Hematopoietic multipotent progenitor cell treated with erythropoietin and hydrocortisone succinate and interleukin-3 and kit ligand, for 17 days (in vitro differentiated cells): ENCODE measurements at regions not wholly inside any gene's neighbourhood (a gene's known extent, or its start where the extent isn't known, plus 50 kb on each side); places are given as distances from the start of the nearest gene placed in this dataset.
"Not testable (repeated sequence)": the region's sequence is repeated elsewhere in the genome, so short reads cannot be mapped to it uniquely, and the experiment has no call there.

Experiments
- DNase-seq: peaks from one replicate; pipeline ENCODE4 v3.0.0-alpha.2; 2015; ENCODE audit warnings: low spot score

DNA sequence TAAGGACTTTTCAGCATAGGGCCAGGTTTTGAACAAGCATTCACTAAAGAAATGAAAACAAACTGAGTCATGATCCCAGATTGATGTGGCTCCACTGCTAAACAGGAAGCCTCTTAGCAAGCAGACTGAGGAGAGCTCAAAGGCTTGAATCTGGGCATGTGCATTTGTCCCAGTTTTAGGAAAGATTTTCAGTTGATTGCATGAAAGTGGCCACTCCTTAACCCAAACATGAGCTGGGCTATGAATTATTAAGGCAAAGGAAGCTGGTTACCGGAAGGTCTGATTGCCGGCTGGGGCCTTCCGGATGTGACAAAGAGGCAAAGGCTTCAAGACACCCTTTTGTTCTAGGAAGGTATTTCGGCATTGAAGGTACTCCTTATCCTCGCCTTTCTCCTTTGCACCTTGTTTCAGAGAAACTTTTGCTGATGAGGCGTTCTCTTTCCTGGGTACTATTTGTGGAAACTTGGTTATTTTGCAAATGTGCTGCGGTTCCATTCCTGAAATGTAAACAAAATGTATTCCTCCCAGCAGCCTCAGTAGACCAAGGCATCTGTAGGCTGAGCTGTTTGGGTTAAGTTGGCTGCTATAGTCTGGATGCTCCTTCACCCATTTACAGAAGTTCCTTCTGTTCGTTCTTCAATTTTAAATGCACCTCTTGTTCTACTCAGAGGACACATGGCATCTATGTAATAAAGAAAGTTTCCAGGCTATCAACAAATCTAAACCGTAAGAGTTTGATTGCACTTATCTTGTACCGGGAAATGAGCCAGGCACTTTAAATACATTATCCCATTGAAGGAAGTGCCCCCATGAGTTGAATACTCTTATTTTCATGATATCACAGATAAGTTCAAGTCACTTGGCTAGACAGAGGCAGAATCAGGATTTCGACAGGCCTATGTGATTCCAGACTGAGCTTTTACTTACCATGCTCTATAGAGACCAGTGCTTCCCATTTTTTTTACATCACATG is 115.6 kb upstream of the METAP2 start:
- no peak for DNase-seq

DNA sequence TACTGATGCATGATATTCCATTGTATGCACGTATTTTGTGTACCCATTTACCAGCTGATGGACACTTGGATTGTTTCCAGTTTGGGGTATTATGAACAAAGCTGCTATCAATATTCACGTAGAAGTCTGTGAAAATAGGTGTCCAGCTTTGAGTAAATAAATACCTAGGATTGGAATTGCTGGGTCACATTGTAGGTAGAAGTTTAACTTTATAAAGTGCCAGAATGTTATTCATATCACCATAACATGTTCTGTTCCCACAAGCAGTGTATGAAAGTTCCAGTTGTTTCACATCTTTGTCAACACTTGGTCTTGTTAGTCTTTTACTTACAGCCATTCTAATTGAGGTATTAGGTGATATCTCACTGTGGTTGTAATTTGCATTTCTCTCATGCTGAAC is 108.0 kb upstream of the METAP2 start:
- DNase-seq, result no peak

DNA sequence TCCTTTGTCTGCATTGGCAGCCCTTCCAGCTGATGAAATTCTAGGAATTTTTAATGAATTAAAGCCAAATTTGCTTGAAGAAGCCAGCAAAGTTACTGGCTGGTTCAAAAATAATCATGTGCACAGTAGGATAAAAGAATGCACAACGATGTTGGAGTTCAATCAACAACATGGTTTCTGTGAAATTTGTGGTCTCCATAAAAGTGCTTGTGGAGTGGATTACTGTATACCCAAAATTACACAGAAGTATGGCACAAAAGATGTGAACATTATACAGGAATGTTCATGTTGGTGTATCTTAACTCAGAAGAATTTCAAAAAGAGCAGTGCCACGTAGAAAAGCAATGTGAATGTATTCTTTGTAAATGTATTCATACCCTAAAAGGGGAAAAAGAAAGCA is 105.0 kb upstream of the METAP2 start:
- no peak for DNase-seq

DNA sequence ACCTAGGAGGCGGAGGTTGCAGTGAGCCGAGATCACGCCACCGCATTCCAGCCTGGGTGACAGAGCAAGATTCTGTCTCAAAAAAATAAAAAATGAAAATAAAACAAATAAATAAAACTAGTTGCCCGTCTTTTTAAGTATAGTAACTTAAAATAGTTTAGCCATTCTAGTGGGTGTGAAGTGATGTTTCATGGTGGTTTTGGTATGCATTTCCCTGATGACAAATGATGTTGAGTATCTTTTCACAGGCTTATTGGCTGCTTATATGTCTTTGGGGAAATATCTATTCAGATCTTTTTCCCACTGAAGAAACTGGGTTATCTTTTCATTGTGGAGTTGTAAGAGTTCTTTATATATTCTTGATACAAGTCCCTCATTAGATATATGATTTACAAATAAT is 102.4 kb upstream of the METAP2 start:
- DNase-seq, result no peak

DNA sequence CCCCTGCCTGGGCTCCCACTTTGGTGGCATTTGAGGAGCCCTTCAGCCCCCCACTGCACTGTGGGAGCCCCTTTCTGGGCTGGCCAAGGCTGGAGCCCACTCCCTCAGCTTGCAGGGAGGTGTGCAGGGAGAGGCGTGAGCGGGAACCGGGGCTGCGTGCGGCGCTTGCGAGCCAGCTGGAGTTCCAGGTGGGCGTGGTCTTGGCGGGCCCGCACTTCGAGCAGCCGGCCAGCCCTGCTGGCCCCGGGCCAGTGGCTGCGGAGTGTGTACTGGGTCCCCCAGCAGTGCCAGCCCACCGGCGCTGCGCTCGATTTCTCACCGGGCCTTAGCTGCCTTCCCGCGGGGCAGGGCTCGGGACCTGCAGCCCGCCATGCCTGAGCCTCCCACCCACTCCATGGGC is 94.5 kb upstream of the METAP2 start:
- not testable (repeated sequence) for DNase-seq

DNA sequence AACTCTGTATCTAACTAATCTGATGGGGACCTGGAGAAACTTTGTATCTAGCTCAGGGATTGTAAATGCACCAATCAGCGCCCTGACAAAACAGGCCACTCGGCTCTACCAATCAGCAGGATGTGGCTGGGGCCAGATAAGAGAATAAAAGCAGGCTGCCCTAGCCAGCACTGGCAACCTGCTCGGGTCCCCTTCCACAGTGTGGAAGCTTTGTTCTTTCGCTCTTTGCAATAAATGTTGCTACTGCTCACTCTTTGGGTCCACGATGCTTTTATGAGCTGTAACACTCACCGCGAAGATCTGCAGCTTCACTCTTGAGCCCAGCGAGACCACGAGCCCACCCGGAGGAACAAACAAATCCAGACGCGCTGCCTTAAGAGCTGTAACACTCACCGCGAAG is 93.6 kb upstream of the METAP2 start:
- DNase-seq, result not testable (repeated sequence)

DNA sequence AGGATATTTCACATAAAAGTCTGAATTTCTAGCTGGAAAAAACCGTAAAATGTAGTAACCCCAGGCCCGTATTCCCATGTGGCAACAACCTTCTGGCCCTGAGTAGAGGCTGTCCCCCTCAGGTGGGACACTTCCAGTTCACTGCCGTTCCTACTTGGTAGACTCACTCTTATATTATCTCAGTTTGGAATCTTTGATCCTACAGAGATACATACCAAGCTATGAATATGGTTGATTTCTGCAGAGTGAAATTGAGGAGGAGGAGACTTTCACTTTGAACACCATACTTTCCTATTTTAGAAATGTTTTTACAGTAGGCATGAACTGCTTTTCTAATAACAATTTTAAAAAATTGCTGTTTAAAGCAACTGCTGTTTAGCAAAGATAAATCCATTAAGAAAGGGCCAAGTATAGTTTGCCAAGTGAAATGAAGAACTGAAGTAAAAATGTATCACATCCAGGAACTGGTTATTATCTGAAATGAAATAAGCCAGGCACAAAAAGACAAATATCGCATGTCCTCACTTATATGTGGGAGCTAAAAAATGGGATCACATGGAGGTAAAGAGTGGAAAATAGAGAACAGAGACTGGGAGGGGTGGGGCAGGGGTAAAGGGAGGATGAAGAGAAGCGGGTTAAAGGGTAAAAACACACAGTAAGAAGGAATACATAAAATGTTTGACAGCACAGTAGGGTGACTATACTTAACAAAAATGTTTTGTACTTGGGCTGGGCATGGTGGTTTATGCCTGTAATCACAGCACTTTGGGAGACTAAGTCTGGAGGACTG is 92.8 kb upstream of the METAP2 start:
- DNase-seq, result no peak

DNA sequence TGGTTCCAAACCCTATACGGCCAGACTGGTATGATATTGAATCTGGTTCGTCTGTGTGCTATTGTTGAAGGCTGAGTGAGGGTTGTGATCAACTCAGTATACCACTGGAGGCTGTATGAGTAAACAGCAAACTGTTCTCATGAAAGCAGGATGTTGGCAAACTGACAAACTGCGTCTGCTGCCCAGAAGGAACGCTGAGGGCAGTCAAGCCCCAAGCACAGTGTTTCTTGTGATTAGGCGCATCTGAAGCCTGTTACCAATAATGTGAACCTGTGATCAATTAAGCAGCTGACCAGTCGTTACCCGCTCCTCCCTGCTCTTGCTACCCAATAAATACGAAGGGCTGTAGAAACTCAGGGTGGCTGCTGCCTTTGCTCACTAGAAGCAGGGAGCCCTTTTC is 90.0 kb upstream of the METAP2 start:
- not testable (repeated sequence) for DNase-seq

DNA sequence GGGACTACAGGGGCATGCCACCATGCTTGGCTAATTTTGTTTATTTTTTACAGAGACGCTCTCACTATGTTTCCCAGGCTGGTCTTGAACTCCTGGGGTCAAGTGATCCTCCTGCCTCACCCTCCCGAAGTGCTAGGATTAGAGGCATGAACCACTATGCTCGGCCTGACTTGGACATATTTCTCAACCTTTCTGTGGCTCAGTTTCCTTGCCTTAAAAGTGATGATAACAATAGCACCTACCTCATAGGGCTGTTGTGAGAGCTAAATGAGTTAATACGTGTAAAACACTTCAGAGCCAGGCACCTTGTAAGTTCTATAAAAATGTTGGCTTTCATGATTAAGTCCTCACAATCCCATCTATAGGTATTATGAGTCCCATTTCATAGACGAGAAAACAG is 89.2 kb upstream of the METAP2 start:
- DNase-seq, result no peak

DNA sequence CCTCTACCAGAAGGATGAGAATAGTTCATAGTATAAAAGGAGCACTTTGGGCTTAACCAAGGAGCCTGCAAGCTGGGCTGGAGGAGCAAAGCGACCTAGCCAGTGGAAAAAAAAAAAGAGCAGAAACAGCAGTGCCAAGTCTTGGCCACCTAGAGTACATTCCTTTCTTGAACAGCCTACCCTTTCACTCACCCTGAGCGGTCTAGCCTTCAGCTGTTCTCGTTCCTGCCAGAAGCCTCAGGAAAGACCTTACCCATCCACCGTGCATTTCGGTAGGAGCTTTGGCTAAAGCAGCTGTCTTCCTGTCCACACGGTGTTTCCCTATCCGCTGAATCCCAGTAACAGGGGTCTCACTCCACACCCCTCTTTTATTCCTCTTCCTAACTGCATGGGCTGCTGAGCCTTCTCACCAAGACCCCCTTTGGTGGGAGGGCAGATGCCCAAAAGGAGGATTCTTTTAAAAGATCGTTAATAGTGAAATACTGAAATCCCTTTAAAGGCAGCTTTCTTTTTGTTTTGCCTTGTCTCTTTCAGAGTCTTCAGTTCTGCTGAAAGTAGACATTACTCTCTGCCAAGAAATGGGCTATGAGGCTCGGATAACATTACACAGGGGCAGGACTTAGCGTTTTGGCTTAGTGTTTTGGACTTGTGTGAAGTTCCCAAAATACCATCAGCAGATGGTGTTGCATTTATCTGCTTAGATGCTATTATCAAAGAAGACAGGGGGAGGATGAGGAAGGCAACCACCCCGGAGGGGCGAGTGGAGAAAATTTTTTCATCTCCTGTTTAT is 88.5 kb upstream of the METAP2 start:
- DNase-seq, result peak; percentile 31

DNA sequence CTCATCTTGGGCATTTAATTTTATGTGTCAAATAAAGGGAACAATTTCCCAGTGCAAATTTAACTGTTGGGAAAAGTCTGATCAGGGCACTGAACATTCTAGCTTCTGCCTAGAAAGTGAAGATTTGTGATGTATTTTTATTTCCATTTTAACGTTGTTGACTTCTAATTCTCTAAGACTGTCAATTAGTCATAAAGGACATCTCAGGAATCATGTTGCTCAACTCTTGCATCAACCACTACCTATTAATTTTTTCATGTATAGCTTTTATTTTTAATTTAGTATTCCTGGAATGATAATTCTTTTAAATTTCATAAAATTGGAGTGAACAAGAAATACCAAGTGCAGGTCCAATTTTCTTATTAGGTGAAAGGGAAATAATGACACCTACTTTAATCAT is 87.9 kb upstream of the METAP2 start:
- no peak for DNase-seq

DNA sequence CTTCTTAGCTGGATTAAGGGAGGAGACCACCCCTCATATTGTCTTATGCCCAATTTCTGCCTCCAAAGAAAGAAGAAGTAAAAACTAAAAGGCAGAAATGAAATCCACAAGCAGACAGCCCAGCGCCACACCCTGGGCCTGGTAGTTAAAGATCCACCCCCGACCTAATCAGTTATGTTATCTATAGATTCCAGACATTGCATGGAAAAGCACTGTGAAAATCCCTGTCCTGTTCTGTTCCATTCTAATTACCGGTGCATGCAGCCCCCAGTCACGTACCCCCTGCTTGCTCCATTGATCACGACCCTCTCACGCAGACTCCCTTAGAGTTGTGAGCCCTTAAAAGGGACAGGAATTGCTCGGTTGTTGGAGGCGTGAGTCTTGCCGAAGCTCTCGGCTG is 85.7 kb upstream of the METAP2 start:
- DNase-seq, result not testable (repeated sequence)

DNA sequence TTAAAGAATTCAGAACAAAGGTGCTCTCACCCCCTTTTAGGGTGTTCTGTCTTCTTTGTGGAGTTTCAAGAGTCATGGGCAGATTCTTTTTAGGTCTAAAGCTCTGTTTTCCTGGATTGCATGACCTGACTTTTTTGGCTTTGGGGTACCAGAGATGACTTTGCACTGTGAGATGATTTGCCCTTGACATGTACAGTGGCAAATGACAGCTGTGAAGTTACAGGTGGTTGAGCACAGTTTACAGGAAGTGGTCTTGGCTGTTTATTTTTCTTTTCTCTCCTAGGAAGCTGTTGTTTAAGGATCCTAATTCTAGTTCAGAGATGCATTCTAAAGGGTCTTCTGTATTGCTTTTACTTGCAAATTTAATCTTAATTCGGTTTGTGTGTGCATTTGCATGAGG is 83.8 kb upstream of the METAP2 start:
- no peak for DNase-seq

DNA sequence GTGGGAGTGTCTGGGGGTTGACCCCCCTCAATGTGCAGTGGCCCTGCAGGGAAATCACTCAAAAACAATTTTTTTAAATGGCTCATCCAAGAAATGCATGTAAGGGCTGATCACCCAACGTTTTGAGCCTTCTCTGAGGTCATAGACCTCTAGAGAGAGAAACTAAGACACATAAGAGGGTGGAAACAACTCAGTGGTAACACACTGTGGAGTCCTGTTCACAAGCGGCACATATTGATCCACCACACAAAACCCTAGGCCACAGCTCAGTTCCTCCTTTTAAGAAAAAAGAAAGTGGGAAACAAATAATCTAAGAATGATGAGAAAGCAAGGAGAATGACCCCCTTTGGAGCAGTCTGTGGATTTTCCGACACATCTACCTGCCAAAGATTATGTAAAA is 83.0 kb upstream of the METAP2 start:
- no peak for DNase-seq

DNA sequence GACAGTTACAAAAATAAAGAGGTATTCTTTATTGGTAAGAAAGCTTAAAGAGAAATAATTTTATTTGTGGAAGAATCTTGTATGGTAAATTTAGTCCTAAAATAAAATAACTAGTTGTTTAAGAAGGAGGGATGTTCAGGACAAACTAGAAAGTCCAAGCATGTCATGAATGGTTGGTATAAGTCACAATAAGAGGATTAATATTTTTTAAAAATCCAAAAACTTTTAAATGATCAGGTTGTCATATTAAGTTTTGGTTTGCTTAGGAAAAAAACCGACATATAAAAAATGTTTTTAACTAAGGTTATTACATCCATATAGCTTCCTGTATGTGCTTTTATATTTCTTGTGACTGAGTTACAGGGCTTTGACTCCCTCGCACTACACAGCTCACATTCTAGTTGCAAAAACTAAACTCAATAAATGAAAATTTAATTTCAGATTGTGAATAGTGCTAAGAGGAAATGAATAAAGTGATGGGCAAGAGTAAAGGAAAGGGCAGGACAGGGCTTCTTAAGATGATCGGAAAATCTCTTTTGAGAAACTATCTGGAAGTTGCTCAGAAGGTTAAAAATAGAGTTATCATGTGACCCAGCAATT is 80.7 kb upstream of the METAP2 start:
- no peak for DNase-seq

DNA sequence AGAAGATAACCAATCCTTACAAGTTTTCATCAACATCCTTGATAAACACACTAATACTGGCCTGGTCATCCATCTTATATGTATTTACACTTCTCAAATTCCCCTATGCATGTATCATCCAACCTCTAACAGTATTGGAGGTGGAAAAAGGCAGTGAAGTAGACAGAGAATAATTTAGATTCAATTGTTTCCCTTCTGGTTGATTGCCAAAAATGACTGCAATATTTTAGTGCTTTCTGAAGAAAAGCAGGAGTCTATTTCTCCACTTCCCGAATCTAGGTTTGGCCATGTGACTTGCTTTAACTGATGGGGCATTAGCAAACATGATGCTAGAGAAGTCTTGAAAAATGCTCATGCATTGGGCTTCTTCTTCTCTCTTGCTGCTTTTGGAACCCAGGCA is 78.3 kb upstream of the METAP2 start:
- no peak for DNase-seq

DNA sequence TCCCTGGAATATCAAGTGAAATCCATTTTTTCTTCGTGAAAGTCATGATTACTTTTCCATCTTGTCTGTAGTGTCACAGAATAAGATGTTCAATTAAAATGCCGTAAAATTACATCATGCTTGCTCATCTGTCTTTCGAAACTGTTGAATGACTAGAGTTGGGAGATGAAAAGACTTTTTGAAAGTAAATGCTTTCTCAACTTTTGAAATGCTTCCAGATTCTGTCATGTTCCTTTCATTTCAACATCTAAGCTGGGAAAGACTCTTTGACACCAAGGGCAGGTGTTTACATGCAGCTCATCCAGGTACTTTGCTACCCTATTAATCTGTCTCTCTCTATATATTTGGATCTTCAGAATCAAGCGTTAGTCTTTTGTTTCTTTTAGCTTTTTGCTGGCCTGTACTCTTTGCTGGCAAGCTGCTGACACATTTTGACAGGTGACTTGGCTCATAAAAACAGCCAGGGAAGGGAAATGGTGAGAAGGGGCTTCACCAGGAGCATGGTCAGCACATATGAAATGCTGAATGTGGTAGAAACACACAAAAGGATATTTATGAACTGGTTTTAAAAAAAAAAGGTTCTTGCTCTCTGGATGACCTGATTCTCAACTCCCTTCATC is 77.0 kb upstream of the METAP2 start:
- DNase-seq, result no peak

DNA sequence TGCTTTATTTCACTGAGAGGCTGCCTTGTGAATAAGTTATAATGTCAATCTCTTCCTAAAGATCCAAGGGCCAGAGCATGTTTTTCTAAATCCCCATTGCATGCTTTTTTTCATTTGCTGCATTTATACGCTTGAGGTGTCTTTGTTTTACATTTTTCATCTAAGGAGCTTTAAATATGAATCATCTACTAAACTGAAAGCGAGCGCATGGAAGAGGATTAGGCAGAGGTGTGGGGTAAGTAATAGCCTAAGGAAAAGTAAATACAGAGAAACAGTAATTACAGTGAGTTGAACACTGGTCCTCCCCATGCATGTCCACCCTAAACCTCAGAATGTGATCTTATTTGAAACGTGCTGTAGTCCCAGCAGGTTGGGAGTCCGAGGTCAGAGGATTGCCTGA is 76.4 kb upstream of the METAP2 start:
- no peak for DNase-seq

DNA sequence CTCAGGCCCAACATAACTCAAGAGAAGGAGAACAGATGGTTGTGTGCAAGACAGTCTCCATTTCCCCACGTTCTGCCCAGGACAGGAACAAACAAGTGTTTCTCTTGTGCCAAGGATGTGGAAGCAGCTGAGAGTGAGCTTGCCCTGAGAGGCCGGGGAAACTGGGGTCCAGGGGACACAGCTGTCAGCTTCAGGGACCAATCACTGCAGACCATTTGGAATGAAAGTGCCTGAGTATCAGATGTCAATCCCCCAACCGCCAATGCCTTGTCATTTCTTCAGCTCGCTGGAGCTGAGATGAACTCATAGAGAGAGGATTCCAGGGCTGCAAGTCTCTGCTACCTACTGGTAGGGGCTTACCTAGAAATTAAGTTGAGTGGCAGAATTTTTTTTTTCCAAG is 71.9 kb upstream of the METAP2 start:
- no peak for DNase-seq

DNA sequence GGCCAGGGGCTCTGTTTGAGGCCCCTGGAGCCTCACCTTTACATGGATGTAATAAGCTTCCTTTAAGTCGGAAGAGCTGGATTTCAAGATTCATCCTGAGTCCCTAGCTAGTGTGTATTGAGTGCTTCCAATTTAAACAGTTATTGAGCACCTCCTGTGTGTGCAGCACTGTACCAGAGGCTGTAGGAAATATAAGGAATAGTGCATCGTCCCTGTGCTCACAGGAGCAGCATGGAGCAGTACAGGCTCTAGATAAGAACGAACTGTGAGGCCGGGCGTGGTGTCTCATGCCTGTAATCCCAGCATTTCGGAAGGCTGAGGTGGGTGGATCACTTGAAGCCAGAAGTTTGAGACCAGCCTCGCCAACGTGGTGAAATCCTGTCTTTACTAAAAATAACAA is 65.8 kb upstream of the METAP2 start:
- DNase-seq, result no peak

DNA sequence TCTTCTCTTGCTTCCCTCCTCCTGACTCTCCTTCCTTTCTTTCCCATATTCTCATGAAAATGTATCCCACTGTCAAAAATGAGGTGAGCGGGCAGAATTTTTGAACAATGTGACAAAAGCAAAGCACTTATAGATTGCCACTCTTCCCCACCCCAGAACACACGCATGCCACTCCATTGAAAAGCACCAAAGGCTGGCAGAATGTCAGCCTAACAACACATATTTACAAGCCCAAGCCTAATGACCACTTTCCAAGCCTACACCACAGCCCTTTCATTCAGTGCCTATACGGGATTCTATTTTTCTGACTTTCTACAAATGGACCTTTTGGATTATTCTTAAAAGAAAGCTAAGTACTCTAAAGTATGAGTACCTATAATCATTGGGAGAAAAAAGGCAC is 62.9 kb upstream of the METAP2 start:
- DNase-seq, result no peak

DNA sequence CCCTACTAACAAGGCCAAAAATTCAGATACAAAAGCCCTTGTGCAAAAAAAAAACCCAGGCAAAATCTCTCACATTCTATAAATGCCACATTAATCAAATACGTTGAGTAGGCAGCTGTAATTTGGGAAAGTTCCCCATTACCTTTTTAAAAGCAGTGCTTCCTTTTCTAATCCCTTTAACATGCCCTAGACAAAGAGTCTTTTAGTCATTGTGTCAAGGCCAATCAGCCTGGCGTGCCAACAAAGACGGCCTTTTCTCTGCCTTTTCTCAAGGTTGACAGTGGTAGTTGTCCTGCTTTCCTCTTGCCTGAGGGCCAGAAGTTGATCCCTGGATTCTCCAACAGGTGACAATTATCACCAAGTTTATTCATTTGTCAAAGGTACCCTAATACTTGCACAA is 62.5 kb upstream of the METAP2 start:
- no peak for DNase-seq
